ENCODE measurements at regions not wholly inside any gene's neighbourhood (a gene's known extent, or its start where the extent isn't known, plus 50 kb on each side); places are given as distances from the start of the nearest gene placed in this dataset.

- Histone ChIP-seq H3K4me3 (no peak overlapping the region), H3K4me1 (no peaks in the 10 kb centered on the region), H3K27me3 (no peaks in the 10 kb centered on the region), H3K9me3 (no peaks in the 10 kb centered on the region), H3K36me3 (no peaks in the 10 kb centered on the region), H3K27ac (no peak overlapping the region)
- intact Hi-C loops (cut with DNase I; ENCODE audit: low total_unique reads) = no loop called here
- no peak for DNase-seq
- no peak for TF ChIP-seq POLR2A (IDR thresholded peaks at IDR 0.05)
- no peak for TF ChIP-seq CTCF (IDR thresholded peaks at IDR 0.05)
Measured at GRCh38 chr17:14871921-14872320, 393.2 kb downstream of the PMP22 start.

- Histone ChIP-seq H3K36me3 (no peaks in the 10 kb centered on the region), H3K4me3 (no peak overlapping the region), H3K27ac (no peak overlapping the region), H3K4me1 (no peaks in the 10 kb centered on the region), H3K27me3 (no peaks in the 10 kb centered on the region), H3K9me3 (no peaks in the 10 kb centered on the region)
- intact Hi-C loops (cut with DNase I; ENCODE audit: low total_unique reads) = no loop called here
- no peak for DNase-seq
- TF ChIP-seq CTCF (IDR thresholded peaks at IDR 0.05) = no peak
- no peak for TF ChIP-seq POLR2A (IDR thresholded peaks at IDR 0.05)
Measured at GRCh38 chr17:14866266-14866665, 398.9 kb downstream of the PMP22 start.

GRCh38 chr17:14864127-14864526 is 401.0 kb downstream of the PMP22 start:
- H3K36me3 ChIP-seq = no peaks in the 10 kb centered on the region
- H3K4me3 ChIP-seq = no peak overlapping the region
- no peaks in the 10 kb centered on the region for H3K4me1 ChIP-seq
- no peak for DNase-seq
- no peaks in the 10 kb centered on the region for H3K27me3 ChIP-seq
- no peaks in the 10 kb centered on the region for H3K9me3 ChIP-seq
- no peak overlapping the region for H3K27ac ChIP-seq
- TF ChIP-seq CTCF (IDR thresholded peaks at IDR 0.05) = no peak
- TF ChIP-seq POLR2A (IDR thresholded peaks at IDR 0.05) = no peak
- intact Hi-C loops (cut with DNase I; ENCODE audit: low total_unique reads) = no loop called here

- H3K9me3 ChIP-seq = no peaks in the 10 kb centered on the region
- no peaks in the 10 kb centered on the region for H3K27me3 ChIP-seq
- DNase-seq = no peak
- H3K4me3 ChIP-seq = no peak overlapping the region
- TF ChIP-seq POLR2A (IDR thresholded peaks at IDR 0.05) (no peak), CTCF (IDR thresholded peaks at IDR 0.05) (no peak)
- H3K4me1 ChIP-seq = no peaks in the 10 kb centered on the region
- no peaks in the 10 kb centered on the region for H3K36me3 ChIP-seq
- no peak overlapping the region for H3K27ac ChIP-seq
- intact Hi-C loops (cut with DNase I; ENCODE audit: low total_unique reads) = no loop called here
Measured at GRCh38 chr17:14859542-14859941, 405.6 kb downstream of the PMP22 start.

- Histone ChIP-seq H3K27me3 (no peaks in the 10 kb centered on the region), H3K36me3 (no peaks in the 10 kb centered on the region), H3K4me1 (no peaks in the 10 kb centered on the region), H3K4me3 (no peak overlapping the region), H3K9me3 (no peaks in the 10 kb centered on the region), H3K27ac (no peak overlapping the region)
- intact Hi-C loops (cut with DNase I; ENCODE audit: low total_unique reads) = no loop called here
- TF ChIP-seq POLR2A (IDR thresholded peaks at IDR 0.05) (no peak), CTCF (IDR thresholded peaks at IDR 0.05) (no peak)
- DNase-seq = no peak
Measured at GRCh38 chr17:14856176-14856575, 408.9 kb downstream of the PMP22 start.

Data from uterus (tissue), 3 donors.